Thyroid gland (tissue), 4 donors: ENCODE measurements at regions not wholly inside any gene's neighbourhood (a gene's known extent, or its start where the extent isn't known, plus 50 kb on each side); places are given as distances from the start of the nearest gene placed in this dataset.

Experiments used
- POLR2A ChIP-seq, 2 donors: fragments of 450-650 bp; IDR thresholded peaks; one replicate each; pipeline ENCODE4 v1.6.1; 2017; ENCODE audit warnings: antibody characterized with exemption in 2 of 2, mild to moderate bottlenecking in 2 of 2, moderate library complexity in 1 of 2
- TF ChIP-seq, protein P1 (sequence below), 6 experiments: fragments of 200-600 bp in 3 of 6; fragments of 450-650 bp in 3 of 6; sonication (generic) in 3 of 6; IDR thresholded peaks; one replicate each; pipeline ENCODE4 v1.5.1; 2016 to 2019; ENCODE audit warnings: antibody characterized with exemption in 6 of 6, mild to moderate bottlenecking in 2 of 6, inconsistent platforms in 1 of 6, moderate library complexity in 1 of 6

DNA sequence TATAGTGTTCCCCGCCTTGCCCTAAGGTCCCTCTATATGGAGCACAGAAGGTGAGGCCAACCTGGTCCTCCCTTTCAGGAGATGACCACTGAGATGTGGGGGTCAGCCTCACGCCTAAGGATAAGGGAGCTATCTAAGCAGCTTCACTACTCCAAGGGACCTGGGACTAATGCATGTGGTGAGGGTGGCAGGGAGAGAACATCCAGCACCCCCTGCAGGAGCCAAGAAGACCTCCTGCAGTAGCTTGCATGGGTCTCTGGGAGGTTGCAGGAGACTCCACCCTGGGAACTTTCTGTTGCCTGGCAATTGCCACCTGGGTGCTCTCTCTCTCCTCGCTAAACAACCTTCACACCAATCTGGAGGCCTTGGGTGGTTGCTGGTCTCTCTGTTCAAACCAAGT is 93.0 kb upstream of the KLHL29 start:
- TF ChIP-seq, protein P1, sequence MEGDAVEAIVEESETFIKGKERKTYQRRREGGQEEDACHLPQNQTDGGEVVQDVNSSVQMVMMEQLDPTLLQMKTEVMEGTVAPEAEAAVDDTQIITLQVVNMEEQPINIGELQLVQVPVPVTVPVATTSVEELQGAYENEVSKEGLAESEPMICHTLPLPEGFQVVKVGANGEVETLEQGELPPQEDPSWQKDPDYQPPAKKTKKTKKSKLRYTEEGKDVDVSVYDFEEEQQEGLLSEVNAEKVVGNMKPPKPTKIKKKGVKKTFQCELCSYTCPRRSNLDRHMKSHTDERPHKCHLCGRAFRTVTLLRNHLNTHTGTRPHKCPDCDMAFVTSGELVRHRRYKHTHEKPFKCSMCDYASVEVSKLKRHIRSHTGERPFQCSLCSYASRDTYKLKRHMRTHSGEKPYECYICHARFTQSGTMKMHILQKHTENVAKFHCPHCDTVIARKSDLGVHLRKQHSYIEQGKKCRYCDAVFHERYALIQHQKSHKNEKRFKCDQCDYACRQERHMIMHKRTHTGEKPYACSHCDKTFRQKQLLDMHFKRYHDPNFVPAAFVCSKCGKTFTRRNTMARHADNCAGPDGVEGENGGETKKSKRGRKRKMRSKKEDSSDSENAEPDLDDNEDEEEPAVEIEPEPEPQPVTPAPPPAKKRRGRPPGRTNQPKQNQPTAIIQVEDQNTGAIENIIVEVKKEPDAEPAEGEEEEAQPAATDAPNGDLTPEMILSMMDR (IDR thresholded peaks at IDR 0.05): no peak
- no peak for TF ChIP-seq POLR2A (IDR thresholded peaks at IDR 0.05)
